CD14-positive monocyte (primary cell): ENCODE measurements at regions not wholly inside any gene's neighbourhood (a gene's known extent, or its start where the extent isn't known, plus 50 kb on each side); places are given as distances from the start of the nearest gene placed in this dataset. TPM values are rescaled to one million over a fixed set of nuclear protein-coding genes. Genes with fewer than 3 reads are reported as not detected.

Experiments used
- DNase-seq, 3 donors: peaks; one replicate each; pipeline ENCODE4 v3.0.0-alpha.2; 2011 to 2022
- H2AFZ ChIP-seq: 2 replicates; pipeline ENCODE4 v1.6.0; 2012; ENCODE audit warnings: mild to moderate bottlenecking, low read depth, low read length, inconsistent platforms; ENCODE audit not compliant: insufficient read depth, poor library complexity, severe bottlenecking
- H3K27ac ChIP-seq, 2 donors: 1 replicate in 1 of 2; 2 replicates in 1 of 2; pipeline ENCODE4 v1.5.1; 2012 to 2013; ENCODE audit warnings: low read length in 2 of 2, control low read depth in 1 of 2, inconsistent platforms in 1 of 2, low read depth in 1 of 2, mild to moderate bottlenecking in 1 of 2
- H3K27me3 ChIP-seq, 2 donors: one replicate each; pipeline versions ENCODE4 v1.6.0 to v1.6.1; 2011 to 2013; ENCODE audit warnings: low read length in 2 of 2; ENCODE audit not compliant: control insufficient read depth in 2 of 2, insufficient read depth in 2 of 2
- H3K36me3 ChIP-seq, 2 donors: replicated peaks in 1 of 2; 1 replicate in 1 of 2; 2 replicates in 1 of 2; pipeline versions ENCODE4 v1.5.1 to v1.6.1; 2012 to 2013; ENCODE audit warnings: low read length in 2 of 2, control low read depth in 1 of 2, inconsistent platforms in 1 of 2, mild to moderate bottlenecking in 1 of 2; ENCODE audit not compliant: insufficient read depth in 2 of 2, control insufficient read depth in 1 of 2
- H3K4me1 ChIP-seq, 2 donors: 1 replicate in 1 of 2; 2 replicates in 1 of 2; pipeline versions ENCODE4 v1.5.1 to v1.6.1; 2012 to 2013; ENCODE audit warnings: low read length in 2 of 2, control low read depth in 1 of 2, inconsistent platforms in 1 of 2, mild to moderate bottlenecking in 1 of 2, moderate library complexity in 1 of 2; ENCODE audit not compliant: insufficient read depth in 2 of 2, control insufficient read depth in 1 of 2
- H3K4me2 ChIP-seq: replicated peaks from 2 replicates; pipeline ENCODE3; 2012; ENCODE audit warnings: low read length, moderate library complexity, mild to moderate bottlenecking; ENCODE audit not compliant: poor library complexity, severe bottlenecking; ENCODE audit errors: extremely low read depth
- H3K4me3 ChIP-seq, 3 experiments: fragments of 200-600 bp in 1 of 3; sonication (generic) in 1 of 3; replicated peaks in 1 of 3; 1 replicate in 2 of 3; 2 replicates in 1 of 3; pipeline ENCODE4 v1.5.1; 2011 to 2013; ENCODE audit warnings: low read length in 3 of 3, mild to moderate bottlenecking in 3 of 3, control low read depth in 2 of 3, low read depth in 2 of 3, inconsistent platforms in 1 of 3, moderate library complexity in 1 of 3
- H3K79me2 ChIP-seq: 2 replicates; pipeline ENCODE4 v1.6.0; 2012; ENCODE audit warnings: mild to moderate bottlenecking, control low read depth, inconsistent platforms, low read length, moderate library complexity; ENCODE audit not compliant: insufficient read depth
- H3K9ac ChIP-seq: 2 replicates; pipeline ENCODE4 v1.6.0; 2017; ENCODE audit warnings: low read length, mild to moderate bottlenecking; ENCODE audit not compliant: insufficient read depth, poor library complexity, severe bottlenecking
- H3K9me3 ChIP-seq, 2 donors: replicated peaks in 1 of 2; 1 replicate in 1 of 2; 2 replicates in 1 of 2; pipeline versions ENCODE4 v1.5.1 to v1.6.1; 2012 to 2013; ENCODE audit warnings: low read length in 2 of 2, control low read depth in 1 of 2; ENCODE audit not compliant: control insufficient read depth in 1 of 2, insufficient read depth in 1 of 2
- H4K20me1 ChIP-seq: 2 replicates; pipeline ENCODE4 v1.6.0; 2012; ENCODE audit warnings: mild to moderate bottlenecking, low read length, control low read depth, moderate library complexity; ENCODE audit not compliant: insufficient read depth
- H3K27ac Mint-ChIP-seq, 7 donors: one replicate each; pipeline ENCODE4 v1.8.0; 2020; ENCODE audit warnings: mild to moderate bottlenecking in 7 of 7, mixed read lengths in 7 of 7, moderate library complexity in 6 of 7, inconsistent platforms in 2 of 7
- H3K27me3 Mint-ChIP-seq, 3 donors: one replicate each; pipeline ENCODE4 v1.8.0; 2021 to 2022; ENCODE audit warnings: low read depth in 3 of 3, mild to moderate bottlenecking in 3 of 3, mixed read lengths in 3 of 3, moderate library complexity in 3 of 3, inconsistent platforms in 1 of 3
- H3K36me3 Mint-ChIP-seq, 2 donors: one replicate each; pipeline ENCODE4 v1.8.0; 2020; ENCODE audit warnings: mixed read lengths in 2 of 2, inconsistent platforms in 1 of 2, mild to moderate bottlenecking in 1 of 2
- H3K4me1 Mint-ChIP-seq: one replicate; pipeline ENCODE4 v1.8.0; 2020; ENCODE audit warnings: mild to moderate bottlenecking, mixed read lengths
- H3K4me3 Mint-ChIP-seq, 2 donors: one replicate each; pipeline ENCODE4 v1.8.0; 2020; ENCODE audit warnings: mild to moderate bottlenecking in 2 of 2, mixed read lengths in 2 of 2, moderate library complexity in 1 of 2
- H3K9me3 Mint-ChIP-seq, 7 donors: one replicate each; pipeline ENCODE4 v1.8.0; 2020 to 2022; ENCODE audit warnings: mixed read lengths in 7 of 7, mild to moderate bottlenecking in 6 of 7, moderate library complexity in 6 of 7, inconsistent platforms in 2 of 7
- CTCF ChIP-seq: fragments of 200-600 bp; IDR thresholded peaks from one replicate; pipeline ENCODE4 v1.8.0; 2022; ENCODE audit warnings: antibody characterized with exemption, mild to moderate bottlenecking
- WGBS: methylation state at CpG from one replicate; pipeline ENCODE4 v1.1.5; 2013; ENCODE audit warnings: missing lambda C conversion rate; ENCODE audit not compliant: insufficient coverage; 5-methylcytosine and 5-hydroxymethylcytosine counted together
- intact Hi-C, 2 donors: fragments of 100-400 bp; cut with micrococcal nuclease; formaldehyde crosslinking; loops; one replicate each; pipeline versions ENCODE4 v1.15.0 to v1.15.1; 2023
- small RNA-seq: library from RNA; depleted of rRNA; stranded (forward); fragments of <200 nt; gene quantifications from one replicate; pipeline ENCODE3, GENCODE V24; 2012; ENCODE audit warnings: low read depth; ENCODE audit not compliant: insufficient read length

GRCh38 chr12:38253778-38254177 is 62.8 kb upstream of the ALG10B start:
- no peaks in the 10 kb centered on the region for H3K4me1 Mint-ChIP-seq

GRCh38 chr12:38258411-38258810 is 58.2 kb upstream of the ALG10B start:
- WGBS, result 83% methylated on average over 1 of the region's 1 CpG
- Histone ChIP-seq H2AFZ (no peak overlapping the region), H3K4me3 (no peak overlapping the region), H3K36me3 (no peaks in the 10 kb centered on the region), H4K20me1 (no peaks in the 10 kb centered on the region), H3K9ac (no peak overlapping the region), H3K79me2 (no peaks in the 10 kb centered on the region), H3K27me3 (no peaks in the 10 kb centered on the region), H3K4me2 (no peak overlapping the region), H3K9me3 (peaks cover 21 to 25% of the 10 kb centered on the region in 2 donors), H3K27ac (no peak overlapping the region), H3K4me1 (no peaks in the 10 kb centered on the region)
- Mint-ChIP-seq H3K4me1 (no peaks in the 10 kb centered on the region), H3K36me3 (no peaks in the 10 kb centered on the region), H3K27me3 (no peaks in the 10 kb centered on the region), H3K27ac (no peak overlapping the region), H3K4me3 (no peak overlapping the region), H3K9me3 (peaks cover 7 to 28% (median 18%) of the 10 kb centered on the region in 7 donors)
- no peak for DNase-seq
- intact Hi-C loops, result no loop called here
- no peak for TF ChIP-seq CTCF

More at GRCh38 chr12:38253778-38254177, 62.8 kb upstream of the ALG10B start:
- H3K27me3 ChIP-seq, result no peaks in the 10 kb centered on the region
- no peak overlapping the region for H2AFZ ChIP-seq
- no peaks in the 10 kb centered on the region for H3K36me3 ChIP-seq
- Mint-ChIP-seq H3K9me3 (peaks cover 4 to 17% (median 10%) of the 10 kb centered on the region in 7 donors), H3K4me3 (no peak overlapping the region), H3K36me3 (no peaks in the 10 kb centered on the region), H3K27me3 (peaks cover 0 to 1% (median 0%) of the 10 kb centered on the region in 3 donors), H3K27ac (no peak overlapping the region)
- H3K9me3 ChIP-seq, result peaks cover 7% of the 10 kb centered on the region in 2 donors
- no peak overlapping the region for H3K4me2 ChIP-seq
- H3K4me3 ChIP-seq, result no peak overlapping the region
- intact Hi-C loops, result no loop called here
- no peak for TF ChIP-seq CTCF
- no peaks in the 10 kb centered on the region for H3K79me2 ChIP-seq
- H3K9ac ChIP-seq, result no peak overlapping the region
- no peak for DNase-seq
- H3K27ac ChIP-seq, result no peak overlapping the region
- no peaks in the 10 kb centered on the region for H3K4me1 ChIP-seq
- no peaks in the 10 kb centered on the region for H4K20me1 ChIP-seq

Small RNA genes lying in the stretch of these regions (small RNA-seq; reads per million reads assigned to genes)
- not detected for gene RF01518
- 1.2 reads per million for gene RNA5SP358
- gene RNA5SP359, result 43.7 reads per million, percentile 93 among the genes with 10 or more reads in this experiment
